HT1080 (cell line): ENCODE measurements at regions not wholly inside any gene's neighbourhood (a gene's known extent, or its start where the extent isn't known, plus 50 kb on each side); places are given as distances from the start of the nearest gene placed in this dataset.
"Not testable (repeated sequence)": the region's sequence is repeated elsewhere in the genome, so short reads cannot be mapped to it uniquely, and the experiment has no call there.

ENCODE experiments used
- DNase-seq: peaks from one replicate; pipeline ENCODE4 v3.0.0-alpha.2; 2015; ENCODE audit warnings: low read depth

DNA sequence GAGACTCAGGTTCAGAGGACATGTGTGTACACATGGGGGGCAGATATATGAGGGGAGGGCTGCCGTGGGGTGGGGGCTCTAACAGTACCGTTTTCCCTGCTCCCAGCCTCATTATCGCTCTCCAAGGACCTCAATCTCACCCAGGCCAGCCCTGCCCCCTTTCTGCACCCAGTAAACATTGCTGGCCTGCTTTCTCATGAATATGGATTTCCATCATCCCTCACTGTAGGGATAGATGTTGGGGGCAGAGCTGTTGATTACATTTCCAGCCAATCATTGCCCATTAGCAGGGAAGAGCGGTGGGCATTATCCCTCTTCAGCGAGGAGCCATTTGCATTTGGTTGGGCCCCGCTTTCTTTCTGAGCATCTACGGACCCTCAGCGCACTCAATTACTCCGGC, 273.8 kb downstream of the RPS6KC1 start:
- DNase-seq = no peak

DNA sequence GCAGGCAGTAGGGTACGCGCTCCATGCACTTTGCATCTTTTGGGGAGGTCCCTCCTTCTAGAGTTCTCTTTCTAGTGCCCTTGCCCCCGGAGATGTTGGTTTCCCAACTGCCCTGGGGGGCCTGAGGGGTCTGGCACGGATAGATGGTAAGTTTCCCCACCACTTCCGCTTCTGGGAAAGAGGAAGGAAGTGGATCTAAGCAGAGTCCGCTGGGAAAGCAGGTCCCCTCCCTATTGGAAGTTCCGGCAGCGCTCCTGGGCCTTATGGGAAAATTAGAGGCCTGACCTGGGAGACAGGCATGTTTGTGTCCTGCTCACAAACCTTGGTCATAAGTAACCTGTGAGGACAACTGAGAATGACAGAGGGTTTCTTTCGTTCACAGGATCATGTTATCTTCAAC, 274.4 kb downstream of the RPS6KC1 start:
- no peak for DNase-seq

DNA sequence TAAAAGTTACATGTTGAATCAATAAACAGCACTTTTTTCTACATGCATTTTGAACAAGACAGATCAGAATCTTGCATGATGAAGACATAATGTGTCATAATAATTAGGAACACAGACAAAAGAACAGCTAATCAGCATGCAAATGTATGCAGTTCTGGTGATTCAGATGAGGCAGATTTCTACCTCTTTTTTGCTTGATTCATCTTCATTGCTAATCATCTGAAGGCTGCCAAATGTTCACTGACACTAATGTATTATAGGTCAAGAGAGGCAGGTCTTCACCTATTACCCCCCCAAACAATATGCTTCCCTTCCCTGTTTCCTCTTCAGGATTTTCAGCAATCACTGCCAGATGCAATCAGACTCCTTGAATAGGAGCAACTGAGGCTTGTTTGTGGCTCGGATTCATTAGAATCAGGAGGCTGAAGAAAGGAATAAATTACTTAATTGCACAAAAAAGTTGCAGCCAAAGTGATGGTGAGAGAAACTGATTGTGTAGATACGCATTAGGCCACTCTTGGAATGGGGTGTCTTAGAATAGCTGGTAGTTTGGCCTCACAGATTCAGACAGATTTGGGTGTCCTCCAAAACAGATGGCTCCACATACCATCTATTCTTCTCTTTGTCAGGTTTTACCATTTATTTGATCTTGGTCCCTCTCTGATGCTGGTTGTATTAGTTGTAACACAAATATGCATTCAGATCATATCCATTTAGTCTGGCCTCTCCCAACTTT, 275.4 kb downstream of the RPS6KC1 start:
- no peak for DNase-seq

DNA sequence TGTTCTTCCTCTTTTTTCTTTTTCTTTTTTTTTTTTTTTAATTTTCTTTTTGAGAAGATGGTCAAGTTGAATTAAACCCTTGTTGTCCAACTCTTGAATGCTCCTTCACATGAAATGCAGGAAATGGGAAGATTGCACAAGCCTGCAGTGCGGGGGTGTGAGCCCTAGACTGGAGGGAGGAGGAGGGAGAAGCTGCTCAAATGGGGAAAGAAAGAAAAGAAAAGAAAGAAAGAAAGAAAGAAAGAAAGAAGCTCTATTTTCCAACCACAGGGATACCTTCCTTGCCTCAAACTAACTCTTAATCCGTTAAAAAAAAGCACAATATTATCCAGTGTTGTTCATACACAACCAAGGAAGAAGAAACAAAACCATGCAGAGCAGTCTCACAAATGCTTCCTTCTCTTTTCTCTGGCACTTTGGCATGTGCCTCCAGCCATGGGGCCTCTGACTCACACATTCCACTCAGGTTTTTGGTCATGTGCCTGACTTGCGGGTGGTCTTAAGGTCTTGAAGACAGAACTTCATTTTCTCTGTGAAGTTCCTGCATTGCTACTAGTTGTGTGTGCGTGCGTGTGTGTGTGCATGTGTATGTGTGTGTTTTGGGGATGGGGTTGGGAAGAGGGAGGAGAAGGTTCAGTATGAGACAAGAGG, 276.1 kb downstream of the RPS6KC1 start:
- DNase-seq = peak; percentile 81

DNA sequence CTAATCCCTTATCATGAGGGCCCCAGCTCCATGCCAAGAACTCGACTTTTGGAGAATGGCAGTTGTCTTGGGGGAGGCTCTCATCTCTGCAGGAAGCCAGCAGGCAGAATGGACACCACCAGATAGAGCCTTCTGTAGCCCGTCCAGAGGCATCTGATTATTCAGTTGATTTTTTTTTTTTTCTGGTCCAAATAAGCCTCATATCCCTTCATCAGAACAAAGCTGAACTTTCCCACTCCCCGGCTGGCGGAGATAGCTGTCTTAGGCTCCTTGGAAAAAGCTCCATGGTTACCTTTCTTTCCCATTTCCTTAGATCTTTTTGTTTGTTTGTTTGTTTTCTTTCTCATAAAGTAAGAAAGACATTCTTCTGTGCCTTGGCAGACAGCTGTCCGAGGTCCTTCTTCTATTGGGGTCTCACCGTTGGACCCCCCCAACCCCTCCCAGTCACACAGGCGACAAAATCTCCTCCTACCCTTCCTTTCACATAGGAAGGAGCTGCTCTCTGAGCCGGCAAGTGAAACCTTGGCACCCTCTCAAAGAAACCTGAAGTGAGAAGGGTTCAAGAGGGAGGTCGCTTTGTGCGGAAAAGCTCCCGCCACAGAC, 278.5 kb downstream of the RPS6KC1 start:
- DNase-seq = no peak

DNA sequence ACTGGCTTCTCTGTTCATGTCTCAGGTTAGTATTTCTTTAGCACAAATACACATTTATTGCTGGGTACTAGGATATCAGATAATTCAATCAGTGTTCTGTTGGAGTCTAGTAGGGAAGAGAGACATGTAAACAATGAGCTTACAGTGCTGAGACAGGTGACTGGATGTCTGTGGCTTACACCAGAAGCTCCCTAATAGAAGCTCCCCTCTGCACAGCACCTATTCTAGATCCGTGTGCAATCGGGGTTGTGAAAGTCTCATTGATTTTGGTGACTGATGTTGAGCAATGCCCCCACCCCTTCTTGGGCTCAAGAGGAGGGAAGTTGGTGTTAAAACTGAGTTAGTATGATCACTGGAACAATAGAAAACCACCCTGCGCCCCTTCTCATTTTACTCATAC, 279.2 kb downstream of the RPS6KC1 start:
- DNase-seq = no peak

DNA sequence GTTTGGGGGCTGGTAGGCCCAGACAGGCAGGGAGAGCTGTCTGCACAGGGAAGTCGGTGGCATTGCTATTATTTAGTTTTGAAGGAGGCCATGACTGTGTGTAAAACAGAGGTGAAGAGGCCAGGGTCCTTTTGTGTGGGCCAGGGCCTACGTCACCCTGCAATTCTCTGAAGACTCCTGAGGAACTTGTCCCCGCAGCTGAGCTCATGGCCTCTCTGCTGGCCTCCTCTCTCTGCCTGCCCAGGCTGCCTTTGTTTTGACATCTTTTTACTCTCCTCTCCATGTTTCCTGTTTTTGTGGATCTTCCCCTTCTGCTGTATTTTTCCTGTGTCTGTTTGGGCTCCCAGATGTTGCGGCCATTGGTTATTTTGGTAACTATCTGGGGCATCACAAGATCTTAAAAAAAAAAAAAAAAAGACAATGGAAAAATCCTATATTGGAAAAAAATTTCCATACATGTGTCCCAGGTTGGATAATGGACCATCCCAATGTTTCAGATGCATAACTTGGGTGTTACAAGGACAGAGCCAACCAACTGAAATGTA, 280.7 kb downstream of the RPS6KC1 start:
- no peak for DNase-seq

DNA sequence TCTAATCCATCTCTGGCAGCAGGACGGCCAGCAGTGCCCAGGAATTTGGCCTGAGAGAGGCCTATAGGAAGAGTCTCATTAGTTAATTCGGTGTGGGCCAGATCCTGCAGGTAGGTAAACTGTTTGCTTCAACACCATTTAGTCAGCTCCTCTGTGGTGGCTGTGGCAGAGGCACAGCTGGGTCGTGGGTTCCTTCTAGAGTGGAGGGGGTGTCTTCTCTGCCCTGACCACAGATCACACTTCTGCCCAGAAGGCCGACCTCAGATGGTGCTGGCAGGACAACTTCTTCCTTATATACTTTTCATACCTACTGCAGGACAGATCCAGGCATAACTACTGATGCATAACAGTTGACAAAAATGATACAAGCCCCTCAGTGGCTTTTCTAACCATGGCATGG, 281.4 kb downstream of the RPS6KC1 start:
- DNase-seq = no peak

DNA sequence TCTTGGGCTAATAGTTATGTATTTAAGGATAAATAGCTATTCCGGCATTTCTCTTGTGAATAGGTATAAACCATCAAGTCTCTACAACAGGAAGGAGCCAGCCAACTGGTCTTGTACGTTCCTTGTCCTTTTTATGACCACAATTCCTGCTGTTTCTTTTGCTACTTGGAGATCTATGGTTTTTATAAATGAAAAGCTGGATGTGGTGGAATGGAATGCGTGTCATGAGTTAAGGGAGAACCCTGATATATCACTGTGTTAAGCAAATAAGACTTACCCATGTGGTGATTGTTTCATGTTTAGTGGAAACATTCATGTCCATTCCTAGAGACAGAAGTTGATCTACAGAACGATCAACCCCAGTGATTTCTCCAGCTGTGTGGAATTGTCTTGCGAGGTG, 282.1 kb downstream of the RPS6KC1 start:
- DNase-seq = no peak

DNA sequence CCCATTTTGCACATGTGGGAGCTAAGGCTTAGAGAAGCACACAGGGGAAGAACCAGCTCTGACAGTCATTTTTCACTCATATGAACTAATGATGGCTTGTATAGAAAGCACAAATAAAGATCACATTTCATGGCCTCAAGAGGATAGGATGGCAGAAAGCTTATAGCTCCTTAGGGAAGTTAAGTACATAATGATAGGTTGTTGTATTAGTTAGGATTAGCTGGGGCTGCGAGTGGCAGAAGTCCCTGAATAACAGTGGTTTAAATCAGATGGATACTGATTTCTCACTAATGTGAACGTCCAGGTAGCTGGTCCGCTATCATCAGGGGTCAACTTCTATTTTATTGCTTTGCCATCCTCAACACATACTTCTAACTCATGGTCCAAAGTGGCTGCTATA, 284.0 kb downstream of the RPS6KC1 start:
- no peak for DNase-seq

DNA sequence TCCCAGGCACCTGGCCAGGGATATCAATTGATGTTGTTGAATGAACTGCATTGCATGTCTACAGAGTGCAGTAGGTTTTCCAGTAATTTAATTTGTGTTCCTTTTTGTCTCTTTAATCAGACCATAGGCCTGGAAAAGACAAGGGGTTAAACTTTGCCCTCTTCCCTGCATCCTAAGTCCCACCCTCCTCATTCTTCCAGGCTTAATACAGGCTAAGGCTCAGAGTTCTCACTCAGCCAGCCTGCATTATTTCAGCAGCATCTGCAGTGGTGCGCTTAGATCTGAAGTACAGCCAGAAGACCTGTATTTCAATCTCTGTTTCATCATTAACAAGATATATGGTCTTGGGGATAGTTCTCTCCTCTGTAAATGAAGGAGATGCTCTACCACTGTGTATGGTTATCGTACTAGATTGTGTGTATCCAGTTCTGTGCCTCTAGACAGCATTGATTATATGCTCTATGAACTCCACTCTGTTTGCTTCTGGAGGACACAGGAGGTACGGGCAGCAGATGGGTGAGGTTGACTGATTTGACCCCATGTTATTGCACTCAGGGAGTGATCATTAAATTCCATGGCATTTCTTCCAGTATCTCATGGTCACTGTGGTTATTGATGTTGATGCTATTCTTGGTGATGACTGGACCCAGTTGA, 286.1 kb downstream of the RPS6KC1 start:
- DNase-seq = no peak

DNA sequence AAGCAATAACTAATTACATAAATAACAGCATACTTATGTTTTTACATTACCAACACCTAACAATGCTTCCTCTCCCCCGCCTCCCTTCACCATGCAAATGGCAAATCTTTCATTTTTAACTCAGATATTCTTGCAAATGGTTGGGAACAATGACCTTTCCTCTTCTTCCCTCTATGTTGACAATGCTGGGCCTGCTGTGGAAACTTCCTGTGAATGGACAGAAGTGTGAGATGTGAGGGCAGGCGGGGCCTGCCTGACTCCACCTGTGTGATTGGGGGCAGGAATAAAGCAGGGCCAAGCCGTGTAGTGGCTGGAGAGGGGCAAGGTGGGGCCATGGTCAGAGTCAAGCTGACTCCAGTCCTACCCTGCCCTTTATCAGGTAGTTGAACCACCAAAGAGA, 289.6 kb downstream of the RPS6KC1 start:
- DNase-seq = no peak

DNA sequence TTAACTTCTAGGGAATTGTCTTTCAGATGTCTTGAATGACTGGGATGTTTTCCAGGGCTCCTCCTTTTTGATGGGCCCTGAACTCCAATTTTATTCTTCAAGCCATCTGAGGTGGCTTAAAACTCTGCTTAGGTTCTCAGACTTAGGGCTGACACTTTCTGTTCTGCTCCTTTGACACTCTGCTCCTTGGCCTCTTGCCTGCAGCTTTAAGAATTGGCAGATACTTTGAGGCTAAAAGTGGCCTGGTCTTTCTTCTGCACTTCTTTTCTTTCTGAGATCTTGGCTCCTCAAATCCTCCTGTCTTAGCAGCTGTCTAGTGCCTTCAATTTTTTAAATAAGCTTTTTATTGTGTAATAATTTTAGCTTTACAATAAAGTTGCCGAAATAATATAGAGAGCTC, 294.6 kb downstream of the RPS6KC1 start:
- no peak for DNase-seq

DNA sequence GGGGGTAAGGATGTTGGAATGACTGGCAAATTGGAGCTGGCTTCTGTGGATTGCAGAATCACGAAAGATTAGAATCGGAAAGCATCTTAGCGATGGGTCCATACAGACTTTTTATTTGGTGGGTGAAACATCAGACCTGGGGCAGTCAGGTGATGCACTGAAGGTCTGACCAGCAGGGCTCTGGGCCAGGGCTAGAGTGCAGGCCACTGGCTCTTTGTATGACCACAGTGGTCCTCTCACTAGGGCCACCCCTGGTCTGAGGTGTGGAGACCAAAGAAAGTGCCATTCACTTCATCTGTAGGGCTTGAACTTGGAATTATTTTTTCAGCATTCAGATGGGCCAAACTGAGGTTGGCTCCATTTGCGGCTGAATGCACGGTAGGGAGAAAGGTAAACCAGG, 306.4 kb downstream of the RPS6KC1 start:
- no peak for DNase-seq

DNA sequence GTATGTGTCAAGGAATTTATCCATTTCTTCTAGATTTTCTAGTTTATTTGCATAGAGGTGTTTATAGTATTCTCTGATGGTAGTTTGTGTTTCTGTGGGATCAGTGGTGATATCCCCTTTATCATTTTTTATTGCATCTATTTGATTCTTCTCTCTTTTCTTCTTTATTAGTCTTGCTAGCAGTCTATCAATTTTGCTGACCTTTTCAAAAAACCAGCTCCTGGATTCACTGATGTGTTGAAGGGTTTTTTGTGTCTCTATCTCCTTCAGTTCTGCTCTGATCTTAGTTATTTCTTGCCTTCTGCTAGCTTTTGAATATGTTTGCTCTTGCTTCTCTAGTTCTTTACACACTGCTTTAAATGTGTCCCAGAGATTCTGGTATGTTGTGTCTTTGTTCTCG, 307.3 kb downstream of the RPS6KC1 start:
- DNase-seq = not testable (repeated sequence)

DNA sequence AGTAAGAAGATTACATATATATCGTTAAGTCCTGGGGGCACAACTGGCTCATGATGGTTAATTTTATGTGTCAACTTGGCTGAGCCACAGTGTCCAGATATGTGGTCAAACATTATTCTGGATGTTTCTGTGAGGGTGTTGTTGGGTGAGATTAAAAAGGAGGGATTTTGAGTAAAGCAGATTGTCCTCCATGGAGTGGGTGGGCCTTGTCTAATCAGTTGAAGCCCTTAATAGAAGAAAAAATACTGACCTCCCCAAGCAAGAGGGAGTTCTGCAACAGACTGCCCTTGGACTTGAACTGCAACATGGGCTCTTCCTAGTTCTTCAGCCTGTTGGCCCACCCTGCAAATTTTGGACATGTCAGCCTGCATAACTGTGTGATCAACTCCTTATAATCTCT, 311.6 kb downstream of the RPS6KC1 start:
- DNase-seq = no peak

DNA sequence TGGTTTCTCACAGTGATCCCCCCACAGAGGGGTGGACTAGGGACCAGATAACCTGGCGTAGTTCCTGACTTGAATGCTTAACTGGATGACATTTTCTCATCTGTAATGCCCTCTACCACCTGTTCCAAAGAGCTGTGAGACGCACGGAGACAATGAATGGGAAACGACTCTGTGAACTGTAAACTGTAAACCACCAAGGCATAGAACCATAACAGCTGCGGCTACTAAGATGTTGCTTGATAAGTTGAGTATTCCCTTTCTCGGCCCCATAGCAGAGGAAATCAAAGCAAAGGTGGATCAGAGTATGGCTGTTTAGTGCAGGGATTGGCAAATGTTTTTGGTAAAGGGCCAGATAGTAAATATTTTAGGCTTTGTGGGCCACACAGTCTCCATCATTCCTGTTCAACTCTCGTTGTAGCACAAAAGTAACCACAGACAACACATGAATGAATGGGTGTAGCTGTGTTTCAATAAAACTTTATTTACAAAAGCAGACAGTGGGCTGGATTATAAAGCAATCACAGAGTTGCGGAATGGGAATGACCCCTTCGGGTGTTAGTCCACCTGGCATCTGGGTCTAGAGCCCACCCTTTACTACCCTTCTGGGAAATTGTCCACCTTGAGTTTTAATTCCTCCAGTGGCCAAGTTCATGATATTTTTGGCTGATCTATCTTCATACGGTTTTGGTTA, 315.2 kb downstream of the RPS6KC1 start:
- no peak for DNase-seq

DNA sequence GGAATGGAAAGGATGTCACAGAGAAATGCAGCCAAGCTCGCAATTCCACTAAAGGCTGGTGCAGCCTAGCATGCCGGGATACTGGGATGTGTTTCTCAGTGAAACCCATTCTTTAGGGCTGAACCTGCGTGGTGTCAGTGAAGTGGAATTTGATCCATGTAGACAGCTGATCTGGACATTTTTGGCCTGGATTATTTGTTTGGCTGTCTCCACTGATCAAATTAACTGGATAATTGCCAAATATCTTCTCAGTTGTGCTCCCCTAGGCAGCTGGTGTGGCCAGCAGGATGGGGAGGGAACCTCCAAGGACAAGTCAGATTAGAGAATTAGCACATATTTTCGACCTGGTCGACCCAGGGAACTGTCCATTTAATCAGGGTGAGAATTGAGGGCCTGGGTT, 318.4 kb downstream of the RPS6KC1 start:
- no peak for DNase-seq

DNA sequence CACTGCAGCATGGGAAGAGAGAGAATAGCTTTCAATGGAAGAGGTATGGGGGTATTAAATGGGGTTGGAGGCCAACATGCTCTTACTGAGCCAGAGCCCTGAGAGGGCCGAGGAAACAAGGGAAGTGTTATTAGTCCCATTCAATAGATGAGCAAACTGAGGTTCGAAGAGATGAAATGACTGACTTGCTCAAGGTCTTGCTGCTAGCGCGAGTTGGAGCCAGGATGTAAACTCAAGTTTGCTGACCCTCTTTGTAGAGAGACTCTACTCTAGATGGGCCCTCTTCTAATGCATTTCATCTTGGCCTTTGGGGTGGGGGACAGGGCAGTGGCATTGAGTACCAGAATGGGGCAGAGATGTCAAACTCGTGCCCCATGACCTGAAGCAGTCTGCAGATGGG, 319.5 kb downstream of the RPS6KC1 start:
- DNase-seq = no peak

DNA sequence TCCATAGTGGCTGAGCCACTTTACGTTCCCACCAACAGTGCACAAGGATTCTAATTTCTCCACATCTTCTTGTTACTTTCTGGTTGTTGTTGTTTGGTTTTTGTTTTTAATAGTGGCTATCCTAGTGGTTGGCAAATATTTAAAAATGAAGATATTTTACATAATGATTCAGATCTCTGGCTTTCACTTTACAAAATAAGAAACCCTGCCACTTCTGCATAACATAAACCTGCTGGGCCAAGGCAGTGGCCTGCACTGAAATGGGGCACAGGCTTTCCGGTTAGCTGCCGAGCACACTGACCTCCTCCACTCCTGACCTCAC, 320.4 kb downstream of the RPS6KC1 start:
- no peak for DNase-seq

DNA sequence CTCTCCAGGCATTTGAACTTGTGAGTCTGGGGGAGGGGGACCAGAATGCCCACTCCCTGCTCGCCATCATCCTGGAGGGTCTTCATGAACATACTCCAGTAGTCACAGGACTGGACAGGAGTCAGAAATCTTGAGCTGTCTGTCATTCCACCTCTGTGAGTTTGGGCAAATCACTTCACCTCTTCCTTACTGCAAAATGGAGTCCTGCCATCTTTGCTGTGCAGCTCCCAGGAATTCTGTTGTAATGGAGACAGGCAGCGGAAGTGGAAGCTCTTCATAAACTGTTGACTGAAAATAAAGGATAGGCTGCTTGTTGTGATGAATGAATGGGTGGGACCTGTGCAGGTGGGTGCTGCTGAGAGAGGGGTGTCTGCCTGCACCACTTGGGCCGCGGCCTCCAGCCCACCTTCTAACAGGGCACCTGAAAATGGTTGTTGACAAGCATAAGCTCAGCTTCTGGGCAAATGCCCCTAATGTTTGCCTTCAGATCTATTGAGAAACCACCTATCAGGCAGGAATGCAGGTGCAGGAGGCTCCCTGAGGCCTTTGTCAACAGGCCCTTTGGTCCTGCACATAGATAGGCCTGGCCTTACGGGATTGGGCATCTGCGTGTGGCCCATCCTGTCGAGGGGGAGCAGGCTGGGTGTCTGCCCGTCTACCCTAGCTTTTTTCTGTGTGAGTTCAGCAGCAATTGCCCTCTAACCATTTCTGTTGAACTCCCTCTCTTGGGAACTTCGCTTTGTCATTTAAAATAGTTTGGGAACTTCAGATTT, 321.0 kb downstream of the RPS6KC1 start:
- DNase-seq = no peak
